ENCODE measurements at regions not wholly inside any gene's neighbourhood (a gene's known extent, or its start where the extent isn't known, plus 50 kb on each side); places are given as distances from the start of the nearest gene placed in this dataset.
"Not testable (repeated sequence)": the region's sequence is repeated elsewhere in the genome, so short reads cannot be mapped to it uniquely, and the experiment has no call there.

DNA sequence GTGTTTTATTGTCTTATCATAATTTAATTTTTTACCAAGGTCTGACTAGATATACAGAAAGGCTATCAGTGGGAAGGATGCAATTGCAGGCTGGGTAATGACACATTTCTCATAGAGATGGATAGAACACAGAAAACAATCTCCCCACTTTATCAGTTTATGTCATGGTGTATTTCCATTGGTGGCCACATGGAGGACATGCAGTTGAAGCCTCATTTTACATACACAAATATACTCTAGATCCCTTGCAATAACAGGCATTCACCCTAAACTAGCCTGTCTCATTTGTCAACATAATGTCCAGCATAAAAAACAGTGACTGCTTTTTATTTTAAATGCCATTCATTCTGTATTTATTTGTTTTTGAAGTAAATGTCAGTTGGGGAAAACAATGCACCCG lies 526.3 kb downstream of the GABRG2 start:
- Histone ChIP-seq H3K9ac (ENCODE audit: low read length in 3 of 3) (no peak overlapping the region), H3K9me3 (ENCODE audit: control insufficient read depth in 2 of 3, insufficient read depth in 1 of 3, low read length in 3 of 3) (peaks cover 0 to 3% (median 0%) of the 10 kb centered on the region in 3 donors), H3K27ac (ENCODE audit: low read depth in 2 of 2, low read length in 2 of 2) (no peak overlapping the region), H3K4me1 (ENCODE audit: control insufficient read depth in 2 of 3, insufficient read depth in 2 of 3, low read depth in 1 of 3, low read length in 3 of 3) (no peaks in the 10 kb centered on the region), H3K36me3 (ENCODE audit: control insufficient read depth in 2 of 3, insufficient read depth in 3 of 3, low read length in 3 of 3) (no peaks in the 10 kb centered on the region), H3K4me3 (ENCODE audit: low read length in 3 of 3) (no peak overlapping the region), H3K27me3 (ENCODE audit: control insufficient read depth, insufficient read depth, low read length) (no peaks in the 10 kb centered on the region)
- FAIRE-seq (no peak), DNase-seq (no peak)
- TF ChIP-seq CTCF (IDR thresholded peaks at IDR 0.05; ENCODE audit: borderline replicate concordance, extremely low read depth, insufficient read depth): peak; percentile 13
- intact Hi-C loops (cut with DNase I): no loop called here

GRCh38 chr5:162603443-162604070 lies 536.0 kb downstream of the GABRG2 start:
- Histone ChIP-seq H3K9me3 (ENCODE audit: control insufficient read depth in 2 of 3, insufficient read depth in 1 of 3, low read length in 3 of 3) (peaks cover 0 to 5% (median 0%) of the 10 kb centered on the region in 3 donors), H3K4me1 (ENCODE audit: control insufficient read depth in 2 of 3, insufficient read depth in 2 of 3, low read depth in 1 of 3, low read length in 3 of 3) (no peaks in the 10 kb centered on the region), H3K27me3 (ENCODE audit: control insufficient read depth, insufficient read depth, low read length) (no peaks in the 10 kb centered on the region), H3K4me3 (ENCODE audit: low read length in 3 of 3) (no peak overlapping the region), H3K36me3 (ENCODE audit: control insufficient read depth in 2 of 3, insufficient read depth in 3 of 3, low read length in 3 of 3) (no peaks in the 10 kb centered on the region), H3K27ac (ENCODE audit: low read depth in 2 of 2, low read length in 2 of 2) (no peak overlapping the region), H3K9ac (ENCODE audit: low read length in 3 of 3) (no peak overlapping the region)
- DNase-seq (no peak), FAIRE-seq (no peak)
- intact Hi-C loops (cut with DNase I): no loop called here
- no peak for TF ChIP-seq CTCF (IDR thresholded peaks at IDR 0.05; ENCODE audit: borderline replicate concordance, extremely low read depth, insufficient read depth)

GRCh38 chr5:162607879-162608278 lies 540.3 kb downstream of the GABRG2 start:
- Histone ChIP-seq H3K9ac (ENCODE audit: low read length in 3 of 3) (no peak overlapping the region), H3K36me3 (ENCODE audit: control insufficient read depth in 2 of 3, insufficient read depth in 3 of 3, low read length in 3 of 3) (no peaks in the 10 kb centered on the region), H3K27ac (ENCODE audit: low read depth in 2 of 2, low read length in 2 of 2) (no peak overlapping the region), H3K27me3 (ENCODE audit: control insufficient read depth, insufficient read depth, low read length) (no peaks in the 10 kb centered on the region), H3K9me3 (ENCODE audit: control insufficient read depth in 2 of 3, insufficient read depth in 1 of 3, low read length in 3 of 3) (no peaks in the 10 kb centered on the region), H3K4me3 (ENCODE audit: low read length in 3 of 3) (no peak overlapping the region), H3K4me1 (ENCODE audit: control insufficient read depth in 2 of 3, insufficient read depth in 2 of 3, low read depth in 1 of 3, low read length in 3 of 3) (no peaks in the 10 kb centered on the region)
- intact Hi-C loops (cut with DNase I): no loop called here
- DNase-seq (no peak), FAIRE-seq (no peak)
- TF ChIP-seq CTCF (IDR thresholded peaks at IDR 0.05; ENCODE audit: borderline replicate concordance, extremely low read depth, insufficient read depth): no peak

DNA sequence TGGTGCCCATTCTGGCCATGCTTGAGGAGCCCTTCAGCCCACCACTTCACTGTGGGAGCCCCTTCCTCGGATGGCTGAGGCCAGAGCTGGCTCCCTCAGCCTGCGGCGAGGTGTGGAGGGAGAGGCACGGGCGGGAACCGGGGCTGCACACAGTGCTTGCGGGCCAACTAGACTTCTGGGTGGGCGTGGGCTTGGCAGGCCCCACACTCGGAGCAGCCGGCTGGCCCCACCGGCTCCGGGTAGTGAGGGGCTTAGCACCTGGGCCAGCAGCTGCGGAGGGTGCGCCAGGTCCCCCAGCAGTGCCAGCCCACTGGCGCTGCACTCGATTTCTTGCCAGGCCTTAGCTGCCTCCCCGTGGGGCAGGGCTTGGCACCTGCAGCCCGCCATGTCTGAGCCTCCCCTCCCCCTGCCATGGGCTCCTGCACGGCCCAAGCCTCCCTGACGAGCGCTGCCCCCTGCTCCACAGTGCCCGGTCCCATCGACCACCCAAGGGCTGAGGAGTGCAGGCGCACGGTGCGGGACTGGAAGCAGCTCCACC lies 554.2 kb downstream of the GABRG2 start:
- peak in 1 of 5 donors; percentile 74 for DNase-seq
- H3K36me3 ChIP-seq (ENCODE audit: control insufficient read depth in 2 of 3, insufficient read depth in 3 of 3, low read length in 3 of 3); intact Hi-C loops (cut with DNase I); H3K9ac ChIP-seq (ENCODE audit: low read length in 3 of 3); H3K4me3 ChIP-seq (ENCODE audit: low read length in 3 of 3); H3K27me3 ChIP-seq (ENCODE audit: control insufficient read depth, insufficient read depth, low read length); H3K9me3 ChIP-seq (ENCODE audit: control insufficient read depth in 2 of 3, insufficient read depth in 1 of 3, low read length in 3 of 3); H3K27ac ChIP-seq (ENCODE audit: low read depth in 2 of 2, low read length in 2 of 2); H3K4me1 ChIP-seq (ENCODE audit: control insufficient read depth in 2 of 3, insufficient read depth in 2 of 3, low read depth in 1 of 3, low read length in 3 of 3); FAIRE-seq: not testable (repeated sequence)

Measured in kidney (tissue), 13 donors.